CD4-positive, alpha-beta T cell (primary cell): ENCODE measurements at regions not wholly inside any gene's neighbourhood (a gene's known extent, or its start where the extent isn't known, plus 50 kb on each side); places are given as distances from the start of the nearest gene placed in this dataset.

Source experiments
- ATAC-seq: fragments of 200-7000 bp; cut with Tn5 transposase; one replicate; pipeline ENCODE4 v1.10.0; 2022; ENCODE audit warnings: mild to moderate bottlenecking; ENCODE audit not compliant: poor library complexity
- CTCF ChIA-PET: fragments of 350-600 bp; sonication (Branson Sonifier 250); formaldehyde crosslinking; loops from one replicate; lab custom pipeline; 2021; ENCODE audit warnings: antibody characterized with exemption, inconsistent platforms; lab: Charles Lee
- POLR2A ChIA-PET: fragments of 350-600 bp; sonication (Branson Sonifier 250); formaldehyde crosslinking; loops from one replicate; lab custom pipeline; 2021; ENCODE audit warnings: antibody characterized with exemption, inconsistent platforms; lab: Charles Lee
- DNase-seq, 14 experiments: peaks; one replicate each; pipeline ENCODE4 v3.0.0-alpha.2; 2013 to 2020; ENCODE audit warnings: mixed read lengths in 2 of 14
- H3K27ac ChIP-seq, 2 donors: one replicate each; pipeline versions ENCODE4 v1.5.1 to v1.7.0; 2013; ENCODE audit warnings: low read length in 2 of 2, low read depth in 1 of 2, mild to moderate bottlenecking in 1 of 2
- H3K27me3 ChIP-seq, 2 experiments: 1 replicate in 1 of 2; 2 replicates in 1 of 2; pipeline versions ENCODE4 v1.6.1 to v1.7.0; 2013; ENCODE audit warnings: low read length in 2 of 2, control low read depth in 1 of 2, mild to moderate bottlenecking in 1 of 2, moderate library complexity in 1 of 2; ENCODE audit not compliant: insufficient read depth in 2 of 2, control insufficient read depth in 1 of 2
- H3K36me3 ChIP-seq: one replicate; pipeline ENCODE4 v1.6.1; 2013; ENCODE audit warnings: low read length, control low read depth; ENCODE audit not compliant: insufficient read depth
- H3K4me1 ChIP-seq: one replicate; pipeline ENCODE4 v1.6.1; 2013; ENCODE audit warnings: low read length, control low read depth; ENCODE audit not compliant: insufficient read depth
- H3K4me3 ChIP-seq: one replicate; pipeline ENCODE4 v1.5.1; 2013; ENCODE audit warnings: mild to moderate bottlenecking, low read length, moderate library complexity
- H3K9me3 ChIP-seq, 2 experiments: 1 replicate in 1 of 2; 2 replicates in 1 of 2; pipeline versions ENCODE4 v1.6.1 to v1.7.0; 2013; ENCODE audit warnings: low read length in 2 of 2, mild to moderate bottlenecking in 2 of 2, control low read depth in 1 of 2, moderate library complexity in 1 of 2; ENCODE audit not compliant: control insufficient read depth in 1 of 2, insufficient read depth in 1 of 2
- H3K27ac Mint-ChIP-seq: one replicate; pipeline ENCODE4 v1.8.0; 2020; ENCODE audit warnings: mixed read lengths
- H3K27me3 Mint-ChIP-seq: one replicate; pipeline ENCODE4 v1.8.0; 2021; ENCODE audit warnings: mixed read lengths
- H3K36me3 Mint-ChIP-seq: one replicate; pipeline ENCODE4 v1.8.0; 2021; ENCODE audit warnings: low read depth, mixed read lengths
- H3K4me1 Mint-ChIP-seq: one replicate; pipeline ENCODE4 v1.8.0; 2021; ENCODE audit warnings: low read depth, mixed read lengths
- H3K4me3 Mint-ChIP-seq: one replicate; pipeline ENCODE4 v1.8.0; 2020; ENCODE audit warnings: mild to moderate bottlenecking, mixed read lengths
- H3K9me3 Mint-ChIP-seq: one replicate; pipeline ENCODE4 v1.8.0; 2020; ENCODE audit warnings: mixed read lengths
- intact Hi-C, 2 experiments: fragments of 100-400 bp; cut with DNase I in 1 of 2; cut with micrococcal nuclease in 1 of 2; formaldehyde crosslinking; loops; one replicate each; pipeline versions ENCODE4 v1.15.1 to v1.9.0; 2023 to 2025; cut with DNase I, micrococcal nuclease
- TF ChIP-seq, protein P1 (sequence below): fragments of 200-600 bp; IDR thresholded peaks from one replicate; pipeline ENCODE4 v1.8.0; 2022; ENCODE audit warnings: antibody characterized with exemption, mild to moderate bottlenecking

- ATAC-seq (no peak), DNase-seq (no peak)
- ChIA-PET CTCF (no interaction called here), POLR2A (no interaction called here)
- Histone ChIP-seq H3K27me3 (no peaks in the 10 kb centered on the region), H3K27ac (no peak overlapping the region), H3K36me3 (no peaks in the 10 kb centered on the region), H3K4me3 (no peak overlapping the region), H3K9me3 (no peaks in the 10 kb centered on the region), H3K4me1 (no peaks in the 10 kb centered on the region)
- no peaks in the 10 kb centered on the region for H3K36me3 Mint-ChIP-seq
- TF ChIP-seq, protein P1, sequence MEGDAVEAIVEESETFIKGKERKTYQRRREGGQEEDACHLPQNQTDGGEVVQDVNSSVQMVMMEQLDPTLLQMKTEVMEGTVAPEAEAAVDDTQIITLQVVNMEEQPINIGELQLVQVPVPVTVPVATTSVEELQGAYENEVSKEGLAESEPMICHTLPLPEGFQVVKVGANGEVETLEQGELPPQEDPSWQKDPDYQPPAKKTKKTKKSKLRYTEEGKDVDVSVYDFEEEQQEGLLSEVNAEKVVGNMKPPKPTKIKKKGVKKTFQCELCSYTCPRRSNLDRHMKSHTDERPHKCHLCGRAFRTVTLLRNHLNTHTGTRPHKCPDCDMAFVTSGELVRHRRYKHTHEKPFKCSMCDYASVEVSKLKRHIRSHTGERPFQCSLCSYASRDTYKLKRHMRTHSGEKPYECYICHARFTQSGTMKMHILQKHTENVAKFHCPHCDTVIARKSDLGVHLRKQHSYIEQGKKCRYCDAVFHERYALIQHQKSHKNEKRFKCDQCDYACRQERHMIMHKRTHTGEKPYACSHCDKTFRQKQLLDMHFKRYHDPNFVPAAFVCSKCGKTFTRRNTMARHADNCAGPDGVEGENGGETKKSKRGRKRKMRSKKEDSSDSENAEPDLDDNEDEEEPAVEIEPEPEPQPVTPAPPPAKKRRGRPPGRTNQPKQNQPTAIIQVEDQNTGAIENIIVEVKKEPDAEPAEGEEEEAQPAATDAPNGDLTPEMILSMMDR = no peak
- H3K27me3 Mint-ChIP-seq = no peaks in the 10 kb centered on the region
- H3K9me3 Mint-ChIP-seq = no peaks in the 10 kb centered on the region
- peaks cover 11% of the 10 kb centered on the region for H3K4me1 Mint-ChIP-seq
- intact Hi-C loops = no loop called here
- no peak overlapping the region for H3K27ac Mint-ChIP-seq
- H3K4me3 Mint-ChIP-seq = no peak overlapping the region
Measured at GRCh38 chr6:12654514-12654913, 62.1 kb upstream of the PHACTR1 start.

DNA sequence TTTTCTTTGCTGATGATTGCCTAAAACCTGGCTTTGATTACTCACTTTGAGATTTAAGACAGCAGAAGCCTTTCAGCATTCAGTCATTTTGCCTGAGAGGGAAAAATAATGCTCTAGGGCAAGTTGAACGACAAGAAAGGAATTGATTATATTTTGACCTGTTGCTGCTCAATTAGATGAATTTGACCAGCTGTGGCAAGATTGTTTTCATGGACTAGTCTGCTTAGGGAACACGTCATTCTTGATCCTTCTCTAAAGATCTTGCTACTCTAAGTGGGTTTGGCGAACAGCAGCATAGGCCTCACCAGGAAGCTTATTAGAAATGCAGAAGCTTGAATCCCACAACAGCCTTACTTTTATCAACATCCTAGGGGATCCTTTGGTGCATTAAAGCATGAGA, 59.7 kb upstream of the PHACTR1 start:
- Mint-ChIP-seq H3K4me3 (no peak overlapping the region), H3K4me1 (peaks cover 11% of the 10 kb centered on the region), H3K27me3 (peaks cover 6% of the 10 kb centered on the region), H3K36me3 (no peaks in the 10 kb centered on the region), H3K9me3 (no peaks in the 10 kb centered on the region), H3K27ac (no peak overlapping the region)
- ATAC-seq (no peak), DNase-seq (no peak)
- intact Hi-C loops = no loop called here
- ChIA-PET POLR2A (no interaction called here), CTCF (no interaction called here)
- H3K36me3 ChIP-seq = no peaks in the 10 kb centered on the region
- H3K4me3 ChIP-seq = no peak overlapping the region
- H3K27me3 ChIP-seq = no peaks in the 10 kb centered on the region
- TF ChIP-seq, protein P1 = no peak
- no peak overlapping the region for H3K27ac ChIP-seq
- H3K9me3 ChIP-seq = no peaks in the 10 kb centered on the region
- no peaks in the 10 kb centered on the region for H3K4me1 ChIP-seq

GRCh38 chr6:12657884-12658283, 58.7 kb upstream of the PHACTR1 start:
- TF ChIP-seq, protein P1 = no peak
- Histone ChIP-seq H3K27ac (no peak overlapping the region), H3K36me3 (no peaks in the 10 kb centered on the region), H3K4me3 (no peak overlapping the region), H3K4me1 (no peaks in the 10 kb centered on the region), H3K27me3 (no peaks in the 10 kb centered on the region), H3K9me3 (no peaks in the 10 kb centered on the region)
- ChIA-PET POLR2A (no interaction called here), CTCF (no interaction called here)
- Mint-ChIP-seq H3K9me3 (no peaks in the 10 kb centered on the region), H3K4me3 (no peak overlapping the region), H3K27ac (no peak overlapping the region), H3K36me3 (no peaks in the 10 kb centered on the region), H3K4me1 (peaks cover 11% of the 10 kb centered on the region), H3K27me3 (peaks cover 6% of the 10 kb centered on the region)
- no peak for DNase-seq
- intact Hi-C loops = no loop called here
- no peak for ATAC-seq
